ENCODE measurements at regions not wholly inside any gene's neighbourhood (a gene's known extent, or its start where the extent isn't known, plus 50 kb on each side); places are given as distances from the start of the nearest gene placed in this dataset.
A peak's percentile ranks its signal among the peaks of the same experiment; 100 is the strongest.
"Not testable (repeated sequence)": the region's sequence is repeated elsewhere in the genome, so short reads cannot be mapped to it uniquely, and the experiment has no call there.

DNA sequence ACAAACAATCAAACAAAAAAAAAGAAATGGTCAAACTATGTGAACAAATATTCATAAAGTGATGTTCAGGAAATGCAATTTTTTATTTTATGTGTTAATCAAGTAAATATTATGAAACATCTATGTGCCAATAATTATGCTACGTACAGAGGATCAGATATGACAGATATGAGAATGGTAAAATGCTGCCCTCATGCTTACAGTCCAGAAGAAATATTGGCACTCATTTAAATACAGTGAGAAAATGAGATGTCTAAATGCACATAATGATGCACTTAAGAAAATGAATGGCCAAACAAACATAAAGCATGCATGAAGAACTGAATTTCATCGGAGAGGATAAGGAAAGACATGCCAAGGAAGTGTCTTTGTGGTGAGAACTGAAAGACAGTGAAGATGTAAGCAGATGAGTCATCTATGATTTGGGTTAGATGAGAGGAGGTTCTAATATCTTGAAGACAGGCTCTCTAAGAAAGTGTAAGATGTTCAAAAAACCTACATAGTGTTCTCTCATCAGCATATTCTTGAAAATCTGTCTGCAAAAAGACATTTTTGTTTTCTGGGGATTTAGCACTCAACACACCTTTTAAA is 1231.1 kb upstream of the ACO1 start:
- DNase-seq (ENCODE audit: low read depth): no peak
- in situ Hi-C loops (cut with HindIII; ENCODE audit: low pct_unique_long_range_greater_than_20kb, low sequenced_read_pairs): no loop called here

GRCh38 chr9:31166516-31166915 is 1217.9 kb upstream of the ACO1 start:
- no peak for DNase-seq (ENCODE audit: low read depth)
- in situ Hi-C loops (cut with HindIII; ENCODE audit: low pct_unique_long_range_greater_than_20kb, low sequenced_read_pairs): no loop called here

DNA sequence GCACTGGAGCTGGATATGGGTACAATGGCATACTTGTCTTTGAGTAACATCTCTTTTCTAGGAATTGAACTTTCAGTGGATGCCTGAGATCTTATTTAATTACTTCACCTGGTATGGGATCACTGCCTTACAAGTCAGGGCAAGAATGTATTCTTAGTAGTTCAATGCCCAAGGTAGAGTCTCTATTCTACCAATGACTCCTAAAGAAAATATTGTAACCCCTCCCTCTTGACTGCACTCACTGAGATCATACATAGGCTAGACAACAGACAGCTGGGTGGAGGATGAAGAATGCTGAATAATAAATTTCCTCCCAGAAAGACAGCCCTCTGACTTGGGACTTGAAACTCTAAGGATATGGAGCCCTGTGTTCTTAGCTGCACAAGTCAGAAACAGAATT is 1216.3 kb upstream of the ACO1 start:
- peak; percentile 34 for DNase-seq (ENCODE audit: low read depth)
- in situ Hi-C loops (cut with HindIII; ENCODE audit: low pct_unique_long_range_greater_than_20kb, low sequenced_read_pairs): no loop called here

GRCh38 chr9:31174681-31175080 is 1209.8 kb upstream of the ACO1 start:
- DNase-seq (ENCODE audit: low read depth): no peak
- in situ Hi-C loops (cut with HindIII; ENCODE audit: low pct_unique_long_range_greater_than_20kb, low sequenced_read_pairs): no loop called here

DNA sequence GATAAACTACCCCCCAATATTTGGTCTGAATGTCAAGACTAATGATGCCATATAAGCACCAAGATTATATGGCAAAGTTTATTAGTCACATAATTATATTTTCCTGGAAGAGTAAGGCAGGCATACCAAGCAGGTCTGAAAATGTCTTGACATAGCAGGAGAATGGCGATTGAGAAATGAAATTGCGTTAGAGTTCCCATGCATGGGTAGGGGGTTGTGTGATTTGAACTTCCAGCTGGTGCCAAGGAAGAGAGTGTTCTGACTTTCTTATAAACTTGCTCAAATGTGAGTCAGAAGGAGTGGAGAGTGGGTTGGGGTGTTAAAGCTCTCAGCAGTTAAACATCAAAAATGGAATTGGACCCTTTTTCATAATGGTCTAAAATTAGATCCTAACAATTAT is 1200.6 kb upstream of the ACO1 start:
- in situ Hi-C loops (cut with HindIII; ENCODE audit: low pct_unique_long_range_greater_than_20kb, low sequenced_read_pairs): no loop called here
- no peak for DNase-seq (ENCODE audit: low read depth)

DNA sequence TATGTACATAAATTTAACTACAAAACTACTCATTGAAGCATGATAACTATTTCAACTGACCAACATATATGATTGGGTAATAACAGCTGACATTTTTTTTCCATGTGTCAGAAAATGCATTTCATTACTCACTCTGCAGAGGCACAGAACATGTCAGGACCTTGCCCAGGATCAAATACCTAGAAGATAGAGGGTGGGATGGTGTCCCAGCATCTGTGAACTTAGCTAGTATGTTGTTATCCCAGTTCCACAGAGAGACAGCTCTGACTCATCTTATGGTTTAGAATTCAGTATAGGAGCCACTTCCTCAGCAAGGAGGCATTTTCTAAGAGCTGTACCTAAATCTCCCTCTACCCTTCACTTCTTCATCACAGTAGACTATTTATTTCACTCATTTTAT is 1198.6 kb upstream of the ACO1 start:
- DNase-seq (ENCODE audit: low read depth): no peak
- in situ Hi-C loops (cut with HindIII; ENCODE audit: low pct_unique_long_range_greater_than_20kb, low sequenced_read_pairs): no loop called here

- no peak for DNase-seq (ENCODE audit: low read depth)
- in situ Hi-C loops (cut with HindIII; ENCODE audit: low pct_unique_long_range_greater_than_20kb, low sequenced_read_pairs): no loop called here
These were observed 1195.9 kb upstream of the ACO1 start for GRCh38 chr9:31188496-31188895.

- DNase-seq (ENCODE audit: low read depth): peak; percentile 25
- in situ Hi-C loops (cut with HindIII; ENCODE audit: low pct_unique_long_range_greater_than_20kb, low sequenced_read_pairs): no loop called here
These were observed 1173.4 kb upstream of the ACO1 start for GRCh38 chr9:31210978-31211570.

- DNase-seq (ENCODE audit: low read depth); in situ Hi-C loops (cut with HindIII; ENCODE audit: low pct_unique_long_range_greater_than_20kb, low sequenced_read_pairs): not testable (repeated sequence)
These were observed 1154.5 kb upstream of the ACO1 start for GRCh38 chr9:31229976-31230375.

DNA sequence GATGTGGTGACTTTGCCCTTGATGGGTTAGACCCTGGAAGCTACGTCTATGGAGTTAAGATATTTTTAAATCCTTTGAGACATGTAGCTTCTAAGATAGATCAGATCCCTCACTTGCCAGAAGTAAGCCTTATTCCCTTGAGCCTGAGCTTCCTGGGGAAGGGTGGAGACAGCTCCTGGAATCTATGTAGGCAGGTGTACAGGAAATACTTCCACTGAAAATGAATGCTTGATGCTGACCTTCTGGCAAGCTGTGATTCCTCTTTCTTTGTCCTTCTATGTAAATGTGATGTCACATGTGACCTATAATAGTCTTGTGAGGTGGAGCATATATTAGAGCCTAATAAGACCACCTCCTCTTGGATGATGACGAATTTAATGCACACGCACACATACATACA is 1152.0 kb upstream of the ACO1 start:
- DNase-seq (ENCODE audit: low read depth): no peak
- in situ Hi-C loops (cut with HindIII; ENCODE audit: low pct_unique_long_range_greater_than_20kb, low sequenced_read_pairs): no loop called here

DNA sequence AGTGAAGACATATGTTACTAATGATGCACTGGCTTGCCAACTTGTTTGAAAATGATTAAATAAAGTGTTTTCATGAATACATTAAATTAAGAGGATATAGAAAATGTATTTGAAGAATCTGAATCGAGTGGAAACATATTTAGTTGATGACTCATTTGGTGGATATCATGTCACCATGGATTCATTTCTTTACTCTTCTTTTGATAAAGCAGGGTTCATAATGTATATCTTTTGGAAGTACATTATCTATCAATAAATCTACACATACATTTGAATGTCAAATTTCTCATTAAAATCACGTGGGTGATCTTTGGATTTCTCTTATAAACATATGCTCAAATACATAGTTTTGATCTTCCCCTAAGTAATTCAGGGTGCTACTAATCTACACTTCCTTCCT is 1148.1 kb upstream of the ACO1 start:
- no peak for DNase-seq (ENCODE audit: low read depth)
- in situ Hi-C loops (cut with HindIII; ENCODE audit: low pct_unique_long_range_greater_than_20kb, low sequenced_read_pairs): no loop called here

- no peak for DNase-seq (ENCODE audit: low read depth)
- in situ Hi-C loops (cut with HindIII; ENCODE audit: low pct_unique_long_range_greater_than_20kb, low sequenced_read_pairs): no loop called here
These were observed 1141.1 kb upstream of the ACO1 start for GRCh38 chr9:31243386-31243785.

- no peak for DNase-seq (ENCODE audit: low read depth)
- in situ Hi-C loops (cut with HindIII; ENCODE audit: low pct_unique_long_range_greater_than_20kb, low sequenced_read_pairs): no loop called here
These were observed 1136.3 kb upstream of the ACO1 start for GRCh38 chr9:31248156-31248555.

DNA sequence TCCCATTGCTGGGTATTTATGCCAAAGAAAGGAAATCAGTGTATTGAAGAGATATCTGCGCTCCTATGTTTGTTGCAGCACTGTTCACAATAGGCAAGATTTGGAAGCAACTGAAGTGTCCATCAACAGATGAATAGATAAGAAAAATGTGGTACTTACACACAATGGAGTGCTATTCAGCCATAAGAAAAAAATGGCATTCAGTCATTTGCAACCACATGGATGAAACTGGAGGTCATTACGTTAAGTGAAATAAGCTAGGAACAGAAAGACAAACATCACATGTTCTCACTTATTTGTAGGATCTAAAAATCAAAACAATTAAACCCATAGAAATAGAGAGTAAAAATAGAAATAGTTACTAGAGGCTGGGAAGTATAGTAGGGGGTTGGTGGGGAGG is 1133.1 kb upstream of the ACO1 start:
- no peak for DNase-seq (ENCODE audit: low read depth)
- in situ Hi-C loops (cut with HindIII; ENCODE audit: low pct_unique_long_range_greater_than_20kb, low sequenced_read_pairs): no loop called here

DNA sequence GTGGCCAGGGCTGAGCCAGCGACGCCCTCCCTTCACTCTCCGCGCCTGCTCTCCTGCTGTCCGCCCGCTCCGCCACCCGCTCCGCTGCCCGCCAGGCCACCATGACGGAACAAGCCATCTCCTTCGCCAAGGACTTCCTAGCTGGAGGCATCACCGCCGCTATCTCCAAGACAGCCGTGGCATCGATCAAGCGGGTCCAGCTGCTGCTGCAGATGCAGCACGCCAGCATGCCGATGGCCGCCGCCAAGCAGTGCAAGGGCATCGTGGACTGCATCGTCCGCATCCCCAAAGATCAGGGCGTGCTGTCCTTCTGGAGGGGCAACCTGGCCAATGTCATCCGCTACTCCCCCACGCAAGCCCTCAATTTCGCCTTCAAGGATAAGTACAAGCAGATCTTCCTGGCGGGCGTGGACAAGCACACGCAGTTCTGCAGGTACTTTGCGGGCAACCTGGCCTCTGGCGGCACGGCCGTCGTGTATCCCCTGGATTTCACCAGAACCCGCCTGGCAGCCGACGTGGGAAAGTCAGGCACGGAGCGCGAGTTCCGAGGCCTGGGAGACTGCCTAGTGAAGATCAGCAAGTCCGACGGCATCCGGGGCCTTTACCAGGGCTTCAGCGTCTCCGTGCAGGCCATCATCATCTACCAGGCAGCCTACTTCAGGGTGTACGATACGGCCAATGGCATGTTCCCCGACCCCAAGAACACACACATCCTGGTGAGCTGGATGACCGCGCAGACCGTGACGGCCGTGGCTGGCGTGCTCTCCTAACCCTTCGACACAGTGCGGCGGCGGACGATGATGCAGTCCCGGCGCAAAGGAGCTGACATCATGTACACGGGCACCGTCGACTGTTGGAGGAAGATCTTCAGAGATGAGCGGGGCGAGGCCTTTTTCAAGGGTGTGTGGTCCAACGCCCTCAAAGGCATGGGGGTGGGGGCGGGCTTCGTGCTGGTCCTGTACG is 1130.4 kb upstream of the ACO1 start:
- in situ Hi-C loops (cut with HindIII; ENCODE audit: low pct_unique_long_range_greater_than_20kb, low sequenced_read_pairs): no loop called here
- no peak for DNase-seq (ENCODE audit: low read depth)

DNA sequence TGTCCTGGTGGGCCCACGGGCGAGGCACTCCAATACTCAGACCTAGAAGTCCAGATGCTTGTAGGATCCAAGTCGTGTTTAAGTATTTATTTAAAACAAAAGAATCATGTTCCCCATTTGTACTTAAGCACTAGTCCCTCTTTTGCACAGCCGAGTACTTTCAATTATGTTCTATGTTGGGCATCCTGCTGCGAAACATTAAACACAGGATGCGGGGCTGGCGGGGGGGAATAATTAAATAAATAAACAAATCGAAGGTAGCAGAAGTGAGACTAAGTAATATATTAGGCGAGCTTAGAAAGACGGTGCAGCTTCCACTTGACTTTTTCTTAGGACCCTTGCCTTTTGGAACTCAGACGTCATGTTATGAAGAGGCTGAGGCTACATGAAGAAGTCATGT is 1129.2 kb upstream of the ACO1 start:
- no peak for DNase-seq (ENCODE audit: low read depth)
- in situ Hi-C loops (cut with HindIII; ENCODE audit: low pct_unique_long_range_greater_than_20kb, low sequenced_read_pairs): no loop called here

DNA sequence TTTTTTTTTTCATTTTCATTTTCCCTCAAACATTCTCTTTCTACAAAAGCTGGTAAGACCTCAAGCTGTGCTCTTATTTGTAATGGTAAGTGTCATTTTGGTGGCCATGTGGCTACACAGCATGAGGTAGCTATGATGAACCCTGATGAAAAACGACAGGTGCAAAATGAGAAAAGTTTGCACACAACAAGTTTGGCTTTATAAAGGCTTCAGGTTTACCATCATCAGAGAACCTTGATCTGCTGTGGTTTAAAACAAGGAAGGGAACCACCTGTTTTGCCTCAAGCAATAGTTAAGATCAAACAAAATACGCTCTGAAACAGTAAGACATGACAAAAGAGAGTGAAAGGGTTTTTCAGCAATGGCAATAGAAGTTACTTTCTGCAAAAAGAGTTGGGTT is 1124.6 kb upstream of the ACO1 start:
- in situ Hi-C loops (cut with HindIII; ENCODE audit: low pct_unique_long_range_greater_than_20kb, low sequenced_read_pairs): no loop called here
- DNase-seq (ENCODE audit: low read depth): no peak

DNA sequence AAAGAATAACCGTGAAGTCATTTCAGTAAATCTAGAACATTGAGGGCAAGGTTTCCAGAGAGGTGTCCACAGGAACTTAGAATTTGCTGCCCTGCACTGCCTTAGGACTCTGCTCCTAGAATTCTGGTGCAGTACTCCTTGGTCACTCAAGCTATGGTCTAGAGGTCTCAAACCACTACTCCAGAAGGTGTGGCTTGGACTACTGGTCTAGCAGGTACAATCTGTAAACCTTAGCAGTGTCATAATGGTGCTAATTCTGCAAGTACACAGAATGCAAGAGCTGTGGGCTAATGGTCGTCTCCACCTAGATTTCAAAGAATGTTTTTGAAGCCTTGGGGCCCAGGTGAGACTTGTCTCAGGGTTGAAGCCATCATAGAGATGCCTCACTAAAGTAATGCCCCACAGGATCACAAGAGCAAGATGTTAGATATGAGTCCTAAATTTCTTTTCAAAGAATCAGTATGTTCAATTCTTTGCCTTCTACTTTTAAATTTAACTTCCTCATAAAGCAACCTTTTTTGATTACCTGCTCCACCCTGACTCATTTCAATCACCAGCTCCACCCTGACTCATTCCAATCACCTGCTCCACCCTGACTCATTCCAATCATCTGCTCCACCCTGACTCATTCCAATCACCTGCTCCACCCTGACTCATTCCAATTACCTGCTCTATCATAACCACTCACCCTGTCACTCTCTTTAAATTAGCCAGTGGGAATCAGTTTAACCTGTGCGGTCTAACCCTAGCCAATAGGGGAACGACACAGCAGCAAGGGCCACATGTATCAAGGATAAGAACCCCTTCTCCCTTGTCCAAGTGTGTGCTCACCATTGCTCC is 1111.8 kb upstream of the ACO1 start:
- in situ Hi-C loops (cut with HindIII; ENCODE audit: low pct_unique_long_range_greater_than_20kb, low sequenced_read_pairs): no loop called here
- peak; percentile 61 for DNase-seq (ENCODE audit: low read depth)

- in situ Hi-C loops (cut with HindIII; ENCODE audit: low pct_unique_long_range_greater_than_20kb, low sequenced_read_pairs): no loop called here
These were observed 1109.0 kb upstream of the ACO1 start for GRCh38 chr9:31275419-31275818.

More at GRCh38 chr9:31275419-31275818, 1109.0 kb upstream of the ACO1 start:
- DNase-seq (ENCODE audit: low read depth): no peak

All from Caki2 (cell line).